ENCODE measurements at regions not wholly inside any gene's neighbourhood (a gene's known extent, or its start where the extent isn't known, plus 50 kb on each side); places are given as distances from the start of the nearest gene placed in this dataset.
"Not testable (repeated sequence)": the region's sequence is repeated elsewhere in the genome, so short reads cannot be mapped to it uniquely, and the experiment has no call there.

DNA sequence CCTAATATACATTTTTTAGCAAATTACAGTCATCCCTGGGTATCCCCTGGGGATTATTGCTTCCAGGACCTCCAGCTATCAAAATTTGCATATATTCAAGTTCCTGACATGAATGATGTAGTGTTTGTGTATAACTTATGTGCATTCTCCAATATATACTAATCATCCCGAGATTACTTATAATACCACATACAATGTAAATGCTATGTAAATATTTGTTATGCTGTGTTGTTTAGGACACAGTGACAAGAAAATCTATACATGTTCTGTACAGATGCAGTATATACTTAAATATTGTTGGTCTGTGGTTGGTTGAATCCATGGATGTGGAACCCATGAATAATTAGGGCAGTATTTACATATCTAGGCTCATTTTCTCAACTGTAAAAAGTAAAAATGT is 1060.3 kb downstream of the DSC3 start:
- no peak for DNase-seq

DNA sequence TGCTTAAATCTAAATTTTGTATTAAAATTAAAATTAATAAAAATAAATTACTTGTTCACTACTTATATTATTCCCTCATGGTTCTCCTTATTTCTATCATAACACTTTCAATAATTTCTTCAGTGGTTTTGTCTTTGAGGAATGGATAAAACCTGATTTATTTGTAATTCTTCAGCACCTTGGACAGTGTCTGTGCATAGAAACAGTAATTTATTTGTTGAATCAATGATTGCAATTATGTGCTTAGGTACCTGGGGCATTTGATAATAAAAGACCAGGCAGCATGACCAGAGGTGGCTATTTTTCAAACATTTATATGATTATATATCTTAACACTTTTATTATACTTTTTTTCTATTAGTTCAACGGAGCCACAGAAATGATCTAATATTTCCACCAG is 1062.7 kb downstream of the DSC3 start:
- DNase-seq = no peak

DNA sequence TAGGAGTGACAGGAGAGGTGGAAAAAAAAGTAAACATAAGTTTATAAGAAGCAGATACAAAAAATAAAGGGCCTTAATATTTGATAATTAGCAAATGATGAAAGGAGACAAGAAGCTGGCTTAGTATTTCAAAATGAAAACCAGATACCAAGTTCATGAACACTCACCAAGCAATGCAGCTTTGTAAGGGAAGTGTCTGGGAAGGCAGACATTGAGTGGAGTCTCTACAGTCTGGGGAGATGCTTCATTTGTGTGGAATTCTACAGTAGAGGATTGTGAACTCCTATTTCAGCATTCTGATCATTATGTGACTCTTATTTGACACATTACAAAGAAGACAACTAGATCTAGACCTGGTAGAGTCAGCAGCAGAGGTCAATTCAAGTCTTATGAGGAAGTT is 1072.7 kb downstream of the DSC3 start:
- DNase-seq = no peak

DNA sequence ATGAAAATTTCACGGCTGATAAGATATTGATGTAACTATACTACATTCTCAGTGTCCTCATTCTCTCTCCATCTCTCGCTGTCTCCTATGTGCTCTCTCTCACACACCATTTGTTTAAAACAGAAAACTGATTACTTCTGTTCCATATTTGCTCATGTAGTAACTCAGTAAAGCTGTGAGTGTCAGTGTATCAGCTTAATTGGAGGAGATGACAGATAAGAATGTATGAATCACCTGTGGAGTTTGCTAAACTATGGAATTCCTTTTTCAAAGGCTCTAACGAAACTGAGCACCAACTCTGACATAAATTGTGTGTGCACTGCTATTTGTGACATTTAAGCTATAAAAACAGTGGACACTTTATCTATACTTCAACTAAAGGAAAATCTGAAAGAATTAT is 1080.0 kb downstream of the DSC3 start:
- no peak for DNase-seq

DNA sequence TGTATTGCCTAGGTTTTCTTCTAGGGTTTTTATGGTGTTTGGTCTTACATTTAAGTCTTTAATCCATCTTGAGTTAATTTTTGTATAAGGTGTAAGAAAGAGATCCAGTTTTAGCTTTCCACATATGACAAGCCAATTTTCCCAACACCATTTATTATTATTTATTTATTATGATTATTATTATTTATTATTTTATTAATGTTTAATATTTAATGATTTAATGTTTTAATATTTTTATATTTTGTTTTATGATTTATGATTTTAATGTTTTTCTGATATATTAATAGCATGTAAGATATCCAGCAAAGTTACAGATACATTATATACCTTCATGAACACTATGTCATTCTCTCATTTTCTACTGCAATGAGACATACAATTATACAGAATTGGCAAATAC is 1082.0 kb downstream of the DSC3 start:
- DNase-seq = no peak

DNA sequence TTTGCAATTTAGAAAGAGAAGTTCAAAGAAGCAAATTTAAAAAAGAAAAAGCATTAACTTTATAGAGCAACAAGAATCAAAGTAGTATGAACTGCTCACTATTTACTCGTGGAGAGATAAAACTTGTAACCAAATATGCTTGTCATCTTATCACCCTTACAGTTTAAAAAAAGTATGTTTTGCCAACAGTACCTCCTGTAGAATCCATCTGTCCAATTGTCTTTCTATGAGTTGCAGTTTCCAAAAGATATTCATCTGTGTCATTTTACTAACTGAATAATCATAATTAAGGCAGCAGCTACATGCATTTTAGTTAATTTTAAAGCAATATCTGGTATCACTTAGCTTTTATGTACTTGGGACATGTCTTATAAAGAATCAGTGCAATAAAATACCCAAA is 1112.3 kb downstream of the DSC3 start:
- no peak for DNase-seq

DNA sequence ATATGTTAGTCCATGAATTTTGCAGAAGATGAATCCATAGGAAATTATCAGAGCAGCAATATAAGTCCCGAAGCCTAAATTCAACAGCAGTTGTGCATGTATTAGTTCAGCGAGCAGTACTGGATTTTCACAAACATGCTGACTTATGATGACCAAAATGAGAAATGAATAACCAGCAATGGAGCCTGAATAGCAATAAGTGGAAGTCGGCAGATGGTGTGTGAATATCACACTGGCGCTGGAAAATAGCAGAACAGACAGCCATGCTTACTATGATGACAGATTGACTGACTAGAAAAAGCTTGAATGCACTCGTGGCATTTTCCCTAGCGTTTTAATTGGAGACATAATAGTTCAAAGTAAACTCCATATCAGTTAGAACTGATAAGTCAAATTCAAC is 1114.5 kb downstream of the DSC3 start:
- DNase-seq = no peak

DNA sequence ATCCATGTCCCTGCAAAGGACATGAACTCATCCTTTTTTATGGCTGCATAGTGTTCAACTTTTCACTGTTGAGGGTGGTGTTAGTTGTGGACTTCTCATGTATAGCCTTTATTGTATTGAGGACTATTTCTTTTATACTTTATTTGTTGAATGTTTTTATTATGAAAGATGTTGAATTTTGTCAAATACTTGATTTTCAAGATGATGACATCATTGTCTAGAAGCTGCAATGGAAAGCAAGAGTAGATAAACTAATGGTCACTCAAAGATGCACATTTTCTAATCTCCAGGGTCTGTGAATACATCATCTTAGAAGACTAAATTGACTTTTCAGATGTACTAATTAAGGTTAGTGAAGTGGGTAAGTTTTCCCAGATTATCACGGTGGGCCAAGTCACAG is 1117.0 kb downstream of the DSC3 start:
- no peak for DNase-seq

DNA sequence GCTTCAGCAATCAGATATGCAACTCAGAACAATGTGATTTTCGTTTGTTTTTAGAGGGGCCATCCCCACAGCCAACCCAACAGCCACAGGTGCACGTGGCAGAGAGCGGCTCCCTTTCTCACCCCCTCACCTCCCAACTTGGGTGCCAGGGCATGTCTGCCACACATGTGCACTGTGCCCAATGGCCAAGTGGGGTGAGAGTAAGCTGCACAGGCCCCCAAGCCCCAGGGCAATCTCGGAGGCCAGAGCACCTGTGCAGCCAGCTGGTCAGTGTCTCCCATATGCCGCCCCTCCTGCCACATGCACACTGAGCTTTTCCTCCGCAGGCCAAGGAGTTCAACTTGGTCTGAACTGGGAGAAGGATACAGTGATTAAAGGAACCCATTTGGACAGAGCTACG is 1130.2 kb downstream of the DSC3 start:
- no peak for DNase-seq

DNA sequence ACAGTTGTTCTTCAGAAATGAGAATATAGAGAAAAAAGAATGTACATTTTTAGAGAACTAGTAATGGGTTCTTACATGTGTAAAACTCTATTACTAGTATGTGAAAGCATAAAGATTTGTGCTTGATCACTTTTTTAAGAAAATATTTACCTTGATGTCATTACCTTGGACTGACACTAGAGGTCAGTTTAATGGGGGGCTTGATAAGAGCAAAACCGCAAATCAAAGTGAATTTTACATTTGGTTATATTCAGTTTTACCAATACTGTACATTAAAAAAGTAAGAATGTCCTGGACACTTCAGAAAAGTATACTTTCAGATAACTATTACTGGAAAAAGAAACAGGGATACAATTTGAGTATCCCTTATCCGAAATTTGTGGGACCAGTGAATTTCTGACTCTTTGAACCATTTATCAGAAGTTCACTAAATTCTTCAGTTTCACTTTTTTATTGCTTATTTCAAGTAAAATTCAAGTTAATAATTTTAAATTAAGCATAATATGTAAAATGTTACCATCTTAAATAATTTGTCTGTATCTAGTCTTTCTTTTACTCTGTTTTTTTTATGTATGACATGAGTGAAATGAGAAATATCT is 1149.5 kb downstream of the DSC3 start:
- DNase-seq = peak; percentile 5

DNA sequence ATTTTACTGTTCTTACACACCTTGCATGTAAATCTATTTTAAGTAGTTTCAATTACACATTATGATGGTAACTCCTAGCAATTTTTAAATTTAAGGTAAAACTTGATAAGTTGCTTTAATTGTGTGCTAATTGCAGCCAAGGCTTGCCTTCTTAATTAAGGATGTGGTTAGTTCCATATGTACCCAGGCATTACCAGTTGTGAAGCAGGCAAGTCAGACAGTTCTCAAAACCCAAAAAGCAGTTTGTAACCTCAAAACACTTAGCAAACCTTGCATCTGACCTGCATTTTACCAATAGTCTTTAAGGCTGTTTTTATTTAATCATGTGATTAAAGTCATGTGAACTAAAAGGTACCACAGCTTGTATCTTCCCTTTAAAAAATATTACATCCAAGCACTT is 1159.4 kb downstream of the DSC3 start:
- no peak for DNase-seq

DNA sequence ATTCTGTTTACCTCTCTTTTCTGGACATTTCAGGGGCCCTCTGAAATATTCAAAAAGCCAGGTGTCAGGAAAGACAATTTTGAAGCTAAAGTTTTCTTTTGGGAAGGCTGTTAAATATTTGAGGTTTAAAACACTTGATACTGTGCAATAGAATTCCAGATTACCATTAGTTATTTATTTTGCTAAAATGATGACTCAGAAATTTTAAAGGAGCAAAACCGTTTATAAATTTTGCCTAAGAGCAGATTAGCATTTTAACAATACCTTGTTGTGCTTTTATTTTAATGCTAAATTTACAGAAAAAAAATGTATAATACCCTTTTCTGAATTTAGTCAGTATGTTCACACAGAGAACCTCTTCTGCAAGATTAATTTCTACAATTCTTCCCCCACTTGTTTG is 1159.9 kb downstream of the DSC3 start:
- peak; percentile 14 for DNase-seq

DNA sequence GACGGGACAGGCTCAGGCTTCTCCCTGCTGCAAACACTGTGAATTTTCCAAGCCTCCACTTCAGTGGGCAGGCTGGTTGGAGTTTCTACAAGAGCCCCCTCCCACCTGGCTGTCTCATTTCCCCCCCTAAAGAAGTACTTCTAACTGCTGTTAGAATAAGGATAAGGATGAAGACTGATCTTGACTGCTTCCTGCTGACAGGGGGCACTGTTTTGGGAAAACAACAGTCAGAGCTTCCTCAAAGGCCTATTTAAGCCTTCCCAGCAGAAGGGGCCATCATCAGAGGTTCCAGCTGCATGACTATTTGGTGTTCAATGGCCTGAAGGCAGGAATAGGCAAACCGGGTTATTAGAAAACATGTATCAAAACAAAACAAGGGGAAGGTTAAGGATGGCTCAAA is 1162.8 kb downstream of the DSC3 start:
- no peak for DNase-seq

DNA sequence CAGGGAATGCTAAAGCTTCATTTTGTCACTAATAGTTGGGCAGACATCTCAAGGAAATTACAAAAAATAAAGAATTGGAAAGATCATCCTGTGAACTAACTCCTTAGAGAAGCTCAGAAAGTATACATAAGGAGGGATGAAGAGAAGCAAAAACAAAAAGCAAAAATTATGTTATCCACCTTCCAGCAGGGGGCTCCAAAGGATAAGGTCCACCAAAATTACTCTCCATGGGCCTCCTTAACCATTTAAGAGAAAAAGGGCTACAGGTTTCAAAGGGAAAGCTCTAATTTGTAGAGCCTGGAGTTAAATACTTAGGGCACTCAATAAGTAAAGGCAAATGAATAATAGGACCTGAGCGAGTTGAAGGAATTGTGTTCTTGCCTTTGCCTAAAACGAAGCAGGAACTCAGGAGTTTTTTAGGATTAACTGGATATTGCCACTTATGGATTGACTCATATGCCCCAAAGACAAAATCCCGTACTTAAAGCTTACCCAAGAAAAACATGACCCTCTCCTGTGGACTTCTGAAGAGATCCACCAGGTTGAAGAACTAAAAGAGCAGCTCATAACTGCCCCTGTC is 1167.9 kb downstream of the DSC3 start:
- DNase-seq = peak; percentile 21

DNA sequence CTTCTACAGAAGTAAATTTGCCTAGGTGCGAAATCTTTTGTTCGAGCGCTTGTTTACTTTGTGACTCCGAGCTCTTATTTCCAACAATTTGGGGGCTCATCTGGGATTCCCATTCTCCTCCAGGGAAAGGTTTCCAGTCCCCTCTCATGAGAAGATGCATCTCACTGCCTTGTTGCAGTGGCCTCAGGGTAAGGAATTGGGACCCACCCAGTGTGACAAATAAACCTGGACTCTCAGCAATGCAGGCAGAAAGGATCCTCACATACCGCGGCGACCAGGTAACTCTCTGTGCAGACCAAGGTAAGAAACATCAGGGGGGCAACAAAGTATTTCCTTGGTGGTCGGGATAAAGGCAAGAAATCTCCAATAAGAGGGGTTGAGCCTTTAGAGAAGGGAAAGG is 1169.3 kb downstream of the DSC3 start:
- no peak for DNase-seq

DNA sequence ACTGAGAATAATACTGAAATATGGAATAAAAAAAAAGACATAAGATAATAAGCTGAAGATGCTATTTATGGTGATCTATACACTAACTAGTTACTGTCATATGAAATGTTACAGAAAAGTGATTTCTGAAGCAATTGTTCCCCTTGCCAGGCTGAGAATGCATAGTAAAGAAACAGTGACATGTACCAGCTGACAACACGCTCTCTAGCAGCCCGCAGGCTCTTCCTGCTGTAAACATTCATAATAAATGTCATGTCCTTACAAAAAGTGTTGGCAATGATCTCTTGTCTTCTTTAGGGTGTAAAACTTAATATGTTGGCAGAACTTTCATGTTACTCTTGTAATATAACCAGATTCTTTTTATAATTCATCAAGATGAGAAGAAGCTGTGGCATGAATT is 1171.3 kb downstream of the DSC3 start:
- no peak for DNase-seq

DNA sequence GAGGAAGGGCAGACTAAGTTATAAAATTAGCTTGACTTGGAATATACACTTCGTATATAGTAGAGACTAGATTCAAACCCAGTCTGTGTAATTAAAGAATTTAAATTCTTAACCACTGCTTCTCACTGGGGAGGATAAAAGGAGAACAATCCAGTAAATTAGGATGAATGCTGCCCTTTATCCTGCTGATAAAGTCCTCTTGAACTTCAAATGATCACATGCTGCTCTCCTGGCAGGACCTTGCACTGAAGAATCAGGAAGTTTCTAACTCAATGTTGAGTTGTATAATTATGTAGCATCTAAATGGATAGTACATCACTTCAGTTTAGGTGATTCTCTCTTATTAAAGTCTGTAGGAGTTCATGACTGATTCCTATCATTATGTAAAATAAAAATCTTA is 1179.7 kb downstream of the DSC3 start:
- no peak for DNase-seq

DNA sequence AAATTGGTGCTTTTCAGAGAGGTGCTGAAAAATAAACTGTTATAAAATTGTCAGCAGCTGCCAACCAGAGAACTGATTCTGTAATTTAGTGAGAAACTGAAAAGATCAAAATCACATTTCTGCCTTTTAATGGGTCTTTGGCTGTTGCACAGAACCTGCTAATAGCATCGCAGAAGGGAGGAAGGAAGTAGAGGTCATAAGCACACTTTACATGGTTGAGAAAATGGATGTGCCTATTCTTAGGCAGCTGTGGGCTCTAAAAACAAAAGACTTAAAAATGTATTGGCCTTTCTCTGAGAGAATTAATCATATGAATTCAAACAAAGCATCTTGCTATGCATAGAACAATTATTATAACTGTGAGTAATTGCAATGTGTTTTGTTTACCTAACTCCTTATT is 1186.9 kb downstream of the DSC3 start:
- DNase-seq = no peak

DNA sequence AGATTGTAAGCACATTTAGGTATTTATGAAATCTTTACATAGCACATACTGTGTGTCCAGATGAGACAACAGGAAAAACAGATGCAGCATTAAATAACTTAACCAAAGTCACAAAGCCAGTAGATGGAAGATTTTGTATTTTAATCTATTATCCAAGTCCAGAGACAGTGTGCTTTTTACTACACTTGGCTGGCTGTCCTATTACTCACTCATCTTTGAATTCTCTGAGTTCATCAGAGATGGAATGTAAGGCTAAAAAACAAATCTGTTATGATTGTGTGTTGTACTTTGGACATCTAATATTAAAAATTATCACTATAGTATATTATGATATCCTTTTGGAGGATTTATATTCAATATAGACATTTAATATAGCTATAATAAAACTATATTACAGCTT is 1189.4 kb downstream of the DSC3 start:
- DNase-seq = peak; percentile 41

DNA sequence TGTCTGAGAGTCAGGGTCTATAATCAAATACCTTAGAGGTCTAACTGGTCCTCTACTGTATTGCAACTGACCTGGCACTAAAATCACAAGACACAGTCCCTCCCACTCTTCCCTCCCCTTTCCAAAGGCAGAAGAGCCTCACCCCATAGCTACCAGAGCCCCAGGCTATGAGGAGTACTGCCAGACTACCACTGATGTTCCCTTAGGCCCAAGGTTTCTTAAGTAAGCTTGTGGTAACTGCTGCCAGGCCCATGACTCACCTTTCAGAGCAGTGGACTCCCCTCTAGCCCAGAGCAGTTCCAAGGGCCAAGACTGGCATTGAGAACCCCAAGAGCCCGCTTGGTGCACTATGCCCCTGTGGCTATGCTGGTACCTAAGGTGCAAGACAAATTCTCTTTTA is 1193.4 kb downstream of the DSC3 start:
- peak; percentile 2 for DNase-seq

DNA sequence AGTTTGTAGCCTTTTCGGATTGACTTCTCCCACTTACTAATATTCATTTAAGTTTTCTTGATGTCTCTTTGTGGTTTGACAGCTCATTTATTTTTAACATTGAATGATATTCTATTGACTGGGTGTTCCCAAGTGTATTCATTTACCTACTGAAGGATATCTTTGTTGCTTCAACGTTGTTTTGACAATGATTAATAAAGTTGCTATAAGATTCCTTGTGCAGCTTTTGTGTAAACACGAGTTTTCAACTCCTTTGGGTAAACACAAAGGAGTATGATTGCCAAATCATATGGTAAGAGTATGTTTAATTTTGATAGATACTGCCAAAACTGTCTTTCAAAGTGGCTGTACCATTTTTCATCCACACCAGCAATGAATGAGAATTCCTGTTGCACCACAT is 1200.9 kb downstream of the DSC3 start:
- DNase-seq = no peak

DNA sequence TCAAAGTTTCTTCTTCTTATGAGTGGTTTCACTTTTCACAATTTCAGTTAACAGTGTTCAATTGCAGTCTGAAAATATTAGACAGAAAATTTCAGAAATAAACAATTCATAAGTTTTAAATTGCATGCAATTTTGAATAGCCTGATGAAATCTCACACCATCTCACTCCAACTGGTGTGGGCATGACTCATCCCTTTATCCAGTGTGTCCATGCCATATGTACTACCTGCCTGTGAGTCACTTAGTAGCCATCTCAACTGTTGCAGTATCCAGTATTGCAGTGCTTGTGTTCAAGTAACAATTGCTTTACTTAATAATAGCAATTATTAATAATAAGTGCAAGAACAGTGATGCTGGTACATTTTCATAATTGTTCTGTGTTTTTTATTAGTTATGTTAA is 1202.5 kb downstream of the DSC3 start:
- DNase-seq = peak; percentile 90

DNA sequence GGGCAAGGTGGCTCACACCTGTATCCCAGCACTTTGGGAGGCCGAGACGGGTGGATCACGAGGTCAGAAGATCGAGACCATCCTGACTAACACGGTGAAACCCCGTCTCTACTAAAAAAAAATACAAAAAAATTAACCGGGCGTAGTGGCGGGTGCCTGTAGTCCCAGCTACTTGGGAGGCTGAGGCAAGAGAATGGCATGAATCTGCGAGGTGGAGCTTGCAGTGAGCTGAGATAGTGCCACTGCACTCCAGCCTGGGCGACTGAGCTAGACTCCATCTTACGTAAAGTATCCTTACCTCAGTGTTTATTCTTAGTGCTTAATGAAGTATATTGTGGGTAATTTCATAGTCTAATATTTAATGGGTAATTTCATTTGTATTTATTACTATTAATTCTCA is 1203.6 kb downstream of the DSC3 start:
- not testable (repeated sequence) for DNase-seq

DNA sequence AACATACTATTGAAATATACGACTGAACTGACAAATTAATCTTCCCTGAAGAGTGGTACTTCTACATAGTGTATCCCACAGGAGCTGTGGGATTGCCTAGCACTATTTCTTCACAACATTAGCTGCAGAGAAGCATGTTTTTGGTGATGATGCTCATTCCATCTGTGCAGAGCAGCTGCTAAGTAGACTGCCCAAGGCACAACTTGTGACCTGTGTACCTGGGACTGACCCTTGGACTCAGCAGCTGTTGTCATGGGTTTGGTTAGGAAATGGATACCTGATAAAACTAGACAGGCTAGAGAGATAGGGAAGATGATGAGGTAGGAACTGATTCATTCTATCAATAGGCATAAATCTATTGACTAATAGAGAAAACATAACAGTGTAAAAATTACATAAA is 1204.0 kb downstream of the DSC3 start:
- no peak for DNase-seq

DNA sequence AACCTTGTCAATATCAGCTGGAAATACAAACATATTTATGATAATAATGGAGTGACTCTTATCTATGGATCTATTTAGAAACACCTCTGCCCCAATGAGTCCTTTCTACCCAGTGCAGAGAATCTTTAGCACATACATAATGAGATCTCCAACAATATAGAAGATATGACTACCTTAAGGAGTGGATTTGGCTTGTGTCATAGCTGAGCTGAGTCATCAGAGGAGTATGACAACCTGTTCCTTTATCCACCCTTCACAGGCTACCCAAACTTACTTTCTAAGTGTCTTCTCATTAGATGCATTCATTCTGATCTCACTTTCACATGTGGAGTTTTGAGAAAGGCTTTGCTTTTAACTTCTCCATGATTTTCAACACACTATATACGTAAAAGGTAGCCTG is 1218.9 kb downstream of the DSC3 start:
- DNase-seq = no peak

DNA sequence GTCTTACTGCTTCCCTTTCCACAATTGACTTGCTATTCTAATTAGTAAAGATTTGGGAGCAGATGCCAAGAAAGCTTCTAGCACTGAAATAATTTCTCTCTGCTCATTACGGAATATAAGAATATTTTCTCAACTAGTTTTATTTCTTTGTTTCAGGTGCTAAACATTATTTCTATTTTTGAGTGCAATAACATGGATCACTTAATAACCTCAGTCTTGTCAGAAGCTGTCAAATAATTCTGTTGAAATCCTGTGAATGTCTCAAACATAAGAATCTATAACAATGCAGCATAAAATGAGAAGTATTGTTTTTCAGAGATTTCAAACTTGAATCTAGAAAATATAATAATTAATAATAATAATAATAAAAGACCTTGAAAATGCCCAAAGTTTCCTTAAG is 1221.0 kb downstream of the DSC3 start:
- DNase-seq = no peak

Measured in HCEC 1CT (cell line).